GM10266 (cell line): ENCODE measurements at regions not wholly inside any gene's neighbourhood (a gene's known extent, or its start where the extent isn't known, plus 50 kb on each side); places are given as distances from the start of the nearest gene placed in this dataset.

Source experiments
- DNase-seq: peaks from one replicate; pipeline ENCODE4 v3.0.0; 2012; ENCODE audit errors: extremely low spot score
- TF ChIP-seq, protein P1 (sequence below): IDR thresholded peaks from 2 replicates; pipeline ENCODE4 v1.5.1; 2012; ENCODE audit warnings: mild to moderate bottlenecking, low read depth; ENCODE audit not compliant: control insufficient read depth, insufficient read depth; ENCODE audit errors: missing control alignments

DNA sequence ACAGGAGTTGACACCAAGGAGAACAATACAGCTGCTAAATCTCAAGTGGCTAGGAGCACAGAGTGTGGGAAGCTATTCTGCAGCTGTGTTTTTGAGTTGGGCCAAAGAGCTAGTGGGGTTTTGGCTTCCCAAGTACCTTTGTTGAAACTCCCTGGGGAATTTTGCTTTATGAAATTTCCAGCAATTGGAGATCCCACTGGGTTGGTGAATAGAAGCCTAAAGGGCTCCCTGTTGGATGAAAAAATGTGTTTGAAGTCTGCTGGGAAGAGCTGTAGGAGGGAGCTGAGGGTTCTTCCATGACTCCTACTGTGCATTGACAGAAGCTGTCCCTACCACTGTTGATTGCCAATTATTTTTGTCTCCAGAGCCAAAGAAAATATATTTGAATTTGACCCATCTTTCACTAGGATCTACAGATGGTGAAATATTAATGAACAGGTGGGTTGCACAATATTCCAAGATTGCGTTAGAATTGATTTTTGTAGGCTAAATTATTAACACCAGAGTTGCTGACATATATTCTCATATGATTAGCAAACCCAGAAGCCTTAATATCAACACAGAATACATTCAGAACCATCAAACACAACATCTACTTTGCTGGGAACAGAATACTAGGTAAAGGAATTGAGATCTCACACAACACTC is 95.4 kb upstream of the CYP1B1 start:
- DNase-seq: no peak
- TF ChIP-seq, protein P1, sequence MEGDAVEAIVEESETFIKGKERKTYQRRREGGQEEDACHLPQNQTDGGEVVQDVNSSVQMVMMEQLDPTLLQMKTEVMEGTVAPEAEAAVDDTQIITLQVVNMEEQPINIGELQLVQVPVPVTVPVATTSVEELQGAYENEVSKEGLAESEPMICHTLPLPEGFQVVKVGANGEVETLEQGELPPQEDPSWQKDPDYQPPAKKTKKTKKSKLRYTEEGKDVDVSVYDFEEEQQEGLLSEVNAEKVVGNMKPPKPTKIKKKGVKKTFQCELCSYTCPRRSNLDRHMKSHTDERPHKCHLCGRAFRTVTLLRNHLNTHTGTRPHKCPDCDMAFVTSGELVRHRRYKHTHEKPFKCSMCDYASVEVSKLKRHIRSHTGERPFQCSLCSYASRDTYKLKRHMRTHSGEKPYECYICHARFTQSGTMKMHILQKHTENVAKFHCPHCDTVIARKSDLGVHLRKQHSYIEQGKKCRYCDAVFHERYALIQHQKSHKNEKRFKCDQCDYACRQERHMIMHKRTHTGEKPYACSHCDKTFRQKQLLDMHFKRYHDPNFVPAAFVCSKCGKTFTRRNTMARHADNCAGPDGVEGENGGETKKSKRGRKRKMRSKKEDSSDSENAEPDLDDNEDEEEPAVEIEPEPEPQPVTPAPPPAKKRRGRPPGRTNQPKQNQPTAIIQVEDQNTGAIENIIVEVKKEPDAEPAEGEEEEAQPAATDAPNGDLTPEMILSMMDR: no peak

DNA sequence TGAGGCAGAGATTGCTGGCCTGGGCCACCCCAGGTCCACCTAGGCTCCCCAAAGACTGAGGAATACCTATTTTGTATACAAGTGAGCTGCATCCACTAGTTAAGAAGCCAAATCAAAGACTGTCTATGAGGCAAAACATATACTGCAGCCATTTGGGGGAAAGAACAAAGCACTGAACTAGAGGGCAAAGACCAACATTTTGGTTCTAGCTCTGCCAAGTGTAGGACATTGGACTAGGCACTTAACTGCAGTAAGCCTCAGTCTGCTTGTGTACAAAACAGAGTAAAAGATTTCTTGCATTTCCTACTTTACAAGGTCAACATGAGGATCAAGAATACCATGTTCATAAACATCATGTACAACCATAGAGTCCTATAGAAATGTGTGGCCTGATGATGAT is 94.8 kb upstream of the CYP1B1 start:
- no peak for DNase-seq
- TF ChIP-seq, protein P1: no peak

DNA sequence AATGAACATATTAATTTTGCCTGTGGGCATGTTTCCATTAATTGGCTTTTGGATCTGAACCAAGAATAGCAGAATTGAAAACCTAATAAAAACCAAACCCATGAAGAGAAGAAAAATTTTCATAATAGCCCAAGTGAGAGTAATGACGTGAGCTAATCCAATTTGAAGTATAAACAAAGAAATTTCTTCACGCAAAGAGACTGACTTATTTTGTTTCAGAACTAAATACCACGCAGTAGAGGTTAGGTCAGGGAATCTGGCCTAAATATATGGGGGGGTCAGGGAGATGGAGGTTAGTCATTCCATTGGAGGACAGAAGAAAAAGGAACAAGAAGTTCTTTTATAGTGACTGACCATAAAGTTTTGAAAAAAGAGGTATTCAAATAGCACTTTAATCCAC is 94.1 kb upstream of the CYP1B1 start:
- DNase-seq: no peak
- TF ChIP-seq, protein P1: no peak

DNA sequence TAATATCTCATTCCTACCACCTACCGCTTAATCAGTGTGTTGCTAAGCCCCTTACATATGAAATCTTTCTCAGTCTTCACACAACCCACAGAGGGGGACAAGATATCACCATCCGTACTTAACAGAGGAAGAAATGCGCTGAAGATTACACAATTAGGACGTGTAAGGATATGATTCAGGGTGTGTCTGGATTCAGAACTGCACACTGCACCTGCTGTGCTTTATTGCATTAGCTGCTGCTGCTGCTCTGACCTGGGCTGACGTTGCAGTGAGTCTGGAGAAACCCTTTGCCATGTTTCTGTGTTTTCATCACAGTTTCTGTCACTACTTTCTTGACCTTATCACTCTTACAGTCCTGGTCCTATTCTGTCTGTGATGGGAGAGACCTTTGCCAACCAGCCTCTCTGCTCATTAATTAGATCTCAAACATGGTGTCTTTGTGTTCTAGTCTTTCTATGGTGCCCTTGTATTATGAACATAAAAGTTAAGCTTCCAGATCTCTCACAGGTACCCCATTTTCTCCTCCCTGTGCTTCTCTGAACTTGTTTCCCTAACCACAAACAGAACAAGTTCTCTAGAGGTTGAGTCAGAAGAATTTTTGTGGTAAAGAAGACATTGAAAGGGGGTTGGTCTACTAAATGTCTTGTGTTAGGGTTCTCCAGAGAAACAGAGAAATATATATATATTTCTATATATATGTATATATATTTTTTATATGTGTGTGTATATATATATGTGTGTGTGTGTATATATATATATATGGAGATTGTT is 92.9 kb upstream of the CYP1B1 start:
- DNase-seq: no peak
- TF ChIP-seq, protein P1: no peak

DNA sequence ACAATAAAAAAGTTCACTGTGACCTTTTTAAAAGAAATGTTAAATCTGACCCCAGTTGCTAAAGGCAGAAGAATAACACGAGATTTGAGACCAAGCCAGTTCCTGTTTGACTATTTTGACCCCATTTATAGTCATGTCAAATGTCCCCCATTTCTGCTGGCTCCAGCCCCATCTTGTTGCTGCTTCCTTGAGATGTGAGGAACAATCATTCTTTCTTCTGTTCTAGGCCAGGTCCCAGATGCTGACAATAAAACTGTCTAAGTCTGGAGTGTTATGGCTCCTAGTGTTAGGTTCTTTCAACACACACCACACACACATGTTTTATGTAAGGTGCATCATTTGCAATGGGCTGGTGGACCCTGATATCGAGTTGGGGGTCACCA is 92.0 kb upstream of the CYP1B1 start:
- no peak for DNase-seq
- TF ChIP-seq, protein P1: no peak

DNA sequence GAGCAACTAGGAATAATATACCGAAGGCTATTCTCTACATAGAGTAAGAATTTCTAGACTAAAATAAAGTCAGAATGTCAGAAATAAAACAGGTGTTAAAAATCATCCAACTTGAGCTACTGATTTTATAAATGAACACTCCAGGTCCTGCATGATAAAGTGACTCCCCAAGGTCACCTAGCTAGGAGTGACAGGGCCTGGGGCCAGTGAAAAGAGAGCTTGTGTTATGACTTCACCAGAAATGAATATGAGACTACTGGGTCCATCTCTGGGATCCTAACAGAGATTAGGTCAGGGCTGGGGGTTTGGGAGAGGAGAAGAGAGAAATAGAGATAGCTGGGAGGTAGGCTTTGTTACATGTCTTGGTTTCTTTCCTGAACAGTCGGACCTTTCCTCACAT is 89.7 kb upstream of the CYP1B1 start:
- TF ChIP-seq, protein P1: no peak
- DNase-seq: no peak

DNA sequence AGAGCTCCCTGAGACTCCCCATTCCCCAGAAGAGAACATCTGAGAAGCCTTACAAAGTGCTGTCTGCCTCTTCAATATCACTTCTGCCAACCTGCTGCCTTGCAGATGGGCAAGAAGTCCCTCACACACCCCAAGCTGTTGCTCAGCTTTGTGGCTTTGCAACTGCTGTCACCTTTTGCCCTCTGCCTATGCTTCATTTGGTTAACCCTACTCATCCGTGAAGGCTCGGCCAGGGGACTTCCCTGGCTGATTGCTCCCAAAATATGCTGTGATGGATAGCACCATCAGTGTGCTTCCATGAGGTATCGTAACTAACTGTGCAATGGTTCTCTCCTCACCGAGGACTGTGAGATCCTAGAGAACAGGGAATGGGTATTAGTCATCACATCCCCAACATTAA is 88.9 kb upstream of the CYP1B1 start:
- TF ChIP-seq, protein P1: no peak
- DNase-seq: peak; percentile 21
